Left renal cortex interstitium (tissue), 4 donors: ENCODE measurements at regions not wholly inside any gene's neighbourhood (a gene's known extent, or its start where the extent isn't known, plus 50 kb on each side); places are given as distances from the start of the nearest gene placed in this dataset.

Experiments
- DNase-seq, 4 donors: peaks; one replicate each; pipeline ENCODE4 v3.0.0-alpha.2; 2013; ENCODE audit warnings: low read depth in 4 of 4, low spot score in 2 of 4, missing footprints in 1 of 4

DNA sequence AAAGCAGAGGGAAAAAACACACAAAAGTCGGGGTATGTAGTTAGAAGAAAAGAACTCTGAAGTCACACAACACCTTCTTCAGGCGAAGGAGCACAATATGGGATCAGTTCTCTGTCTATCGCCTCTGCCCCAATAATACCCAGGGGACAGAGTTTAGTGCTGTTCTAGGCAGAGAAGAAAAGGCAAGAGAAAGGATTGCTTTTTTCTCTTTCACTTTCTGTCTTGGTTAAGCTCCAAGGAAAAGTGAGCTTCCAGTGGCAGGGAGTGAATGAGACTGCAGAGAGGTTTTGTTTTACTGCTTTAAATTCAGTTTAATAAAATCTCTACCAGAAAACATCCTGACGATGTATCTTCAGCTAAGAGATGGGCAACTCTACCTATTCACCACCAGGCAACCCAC is 86.6 kb upstream of the STXBP5 start:
- DNase-seq = no peak

DNA sequence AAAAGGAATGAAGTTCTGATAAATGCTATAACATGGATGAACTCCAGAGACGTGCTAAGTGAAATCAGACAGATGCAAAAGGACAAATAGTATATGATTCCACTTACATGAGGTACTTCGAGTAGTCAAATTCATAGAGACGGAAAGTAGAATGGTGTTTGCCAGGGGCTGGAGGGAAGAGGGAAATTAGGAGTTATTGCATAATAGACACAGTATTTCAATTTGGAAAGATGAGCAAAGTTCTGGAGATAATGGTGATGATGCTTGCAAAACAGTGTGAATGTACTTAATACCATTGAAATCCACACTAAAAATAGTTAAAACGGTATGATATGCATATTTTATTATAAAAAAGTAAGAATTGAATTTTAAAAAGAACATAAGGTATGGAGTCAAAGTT is 84.9 kb upstream of the STXBP5 start:
- no peak for DNase-seq

DNA sequence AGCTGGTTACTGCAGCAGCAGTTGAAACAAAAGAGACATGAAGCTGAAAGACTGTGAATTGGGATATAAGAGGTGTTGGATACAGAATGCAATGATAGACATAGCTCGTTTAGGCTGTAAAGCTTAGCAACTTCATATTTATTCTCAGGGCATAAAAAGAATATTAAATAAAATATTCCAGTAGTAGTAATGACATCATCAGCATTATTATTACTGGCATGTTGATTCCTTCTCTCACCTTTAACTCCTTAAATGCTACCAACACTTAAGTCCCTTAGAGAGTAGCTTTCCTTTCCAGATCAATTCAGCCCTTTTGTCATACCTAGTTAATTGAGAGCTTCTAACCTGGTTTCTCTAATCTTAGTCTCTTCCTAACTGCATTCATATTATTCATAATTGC is 81.4 kb upstream of the STXBP5 start:
- no peak for DNase-seq

DNA sequence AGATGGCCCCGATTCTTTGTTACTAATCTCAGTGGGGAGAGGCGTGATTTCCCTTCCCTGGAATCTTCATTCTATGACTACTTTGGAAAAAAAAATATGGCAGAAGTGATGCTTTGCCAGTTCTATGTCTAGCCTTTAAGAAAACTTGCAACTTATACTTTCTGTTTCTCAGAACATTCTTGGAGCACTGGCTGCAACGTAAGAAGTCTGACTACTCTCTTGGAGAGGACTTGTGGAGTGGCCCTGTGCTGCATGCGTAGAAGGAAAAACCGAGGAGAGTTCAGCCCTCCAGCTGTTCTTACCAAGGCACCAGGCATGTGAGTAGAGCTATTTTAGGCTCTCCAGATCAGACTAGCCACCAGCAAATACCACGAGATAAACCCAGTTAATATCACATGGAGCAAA is 77.6 kb upstream of the STXBP5 start:
- DNase-seq = no peak

DNA sequence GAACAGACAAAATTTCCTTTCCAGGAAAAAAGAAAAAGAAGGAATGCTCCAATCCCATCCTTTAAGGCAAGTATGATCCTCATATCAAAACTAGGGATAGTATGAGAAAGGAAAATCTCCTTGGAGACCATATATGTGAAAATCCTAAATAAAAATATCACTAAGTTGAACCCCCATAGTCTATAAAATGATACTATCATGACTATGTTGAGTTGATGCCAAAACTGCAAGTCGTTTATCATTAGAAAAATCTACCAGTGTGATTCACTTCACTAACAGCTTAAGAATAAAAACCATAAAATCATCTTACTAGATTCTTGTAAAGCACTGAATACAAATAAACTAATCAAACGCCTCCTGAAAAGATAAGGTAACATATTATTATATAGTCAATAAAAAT is 76.6 kb upstream of the STXBP5 start:
- no peak for DNase-seq

DNA sequence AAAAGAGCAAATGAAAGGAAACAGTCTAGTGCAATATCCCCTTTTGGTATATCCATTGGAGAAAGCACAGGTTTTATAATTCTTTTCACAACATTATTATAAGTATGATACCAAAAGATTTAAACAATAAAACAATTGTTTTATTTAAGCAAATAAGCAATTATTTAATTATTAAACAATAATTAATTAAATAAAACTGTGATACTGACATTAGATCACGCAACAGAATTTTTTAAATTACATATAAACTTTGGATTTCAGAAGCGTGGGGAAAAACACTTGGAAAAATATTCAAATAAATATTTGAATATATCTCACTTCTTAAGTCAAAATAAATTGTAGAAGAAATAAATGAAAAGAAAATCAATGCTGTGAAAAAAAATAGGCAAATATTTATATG is 76.2 kb upstream of the STXBP5 start:
- DNase-seq = no peak

DNA sequence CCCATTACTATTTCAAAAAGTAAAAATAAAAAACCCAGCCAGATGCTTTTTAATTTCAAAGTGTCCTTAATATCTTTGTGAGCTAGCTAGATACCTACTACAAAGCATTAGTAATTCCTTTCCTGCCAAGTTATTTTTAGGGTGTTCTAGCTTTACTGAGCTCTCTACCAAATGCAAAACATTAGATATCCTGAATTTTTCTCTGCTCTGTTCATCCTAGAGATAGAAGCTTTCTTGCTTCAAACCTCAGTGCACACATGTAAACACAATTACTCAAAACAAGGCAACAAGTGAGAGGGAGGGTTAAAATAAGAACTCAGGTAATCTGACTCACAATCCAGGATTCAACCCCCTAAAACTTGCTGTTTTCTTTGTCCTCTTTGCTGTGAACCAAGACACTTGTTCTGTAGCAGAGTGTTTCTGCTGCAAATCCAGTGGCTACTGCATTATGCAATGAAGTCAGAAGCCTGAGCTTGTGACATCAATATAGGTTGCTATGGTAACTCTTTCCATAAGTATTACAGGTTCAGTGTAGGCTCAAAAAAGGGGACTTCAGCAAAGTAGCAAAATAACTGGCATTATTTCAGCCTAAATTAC is 72.6 kb upstream of the STXBP5 start:
- DNase-seq = no peak

DNA sequence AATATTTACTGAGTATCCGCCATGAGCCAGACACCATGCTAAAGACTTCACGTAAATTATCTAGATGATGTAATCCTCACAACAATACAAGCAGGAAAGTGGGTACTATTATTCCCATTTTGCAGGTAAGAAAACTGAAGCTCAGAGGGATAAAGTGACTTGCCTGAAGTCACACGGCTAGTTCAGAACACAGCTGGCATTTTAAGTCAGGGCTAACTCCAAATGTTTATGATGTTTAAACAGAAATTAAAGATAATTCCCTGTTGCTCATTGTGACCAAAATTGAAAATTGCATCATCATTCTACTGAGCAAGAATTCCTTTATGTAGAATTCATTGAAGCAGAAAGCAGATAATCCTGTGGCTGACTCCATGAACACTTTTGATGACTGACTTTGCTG is 71.3 kb upstream of the STXBP5 start:
- DNase-seq = no peak

DNA sequence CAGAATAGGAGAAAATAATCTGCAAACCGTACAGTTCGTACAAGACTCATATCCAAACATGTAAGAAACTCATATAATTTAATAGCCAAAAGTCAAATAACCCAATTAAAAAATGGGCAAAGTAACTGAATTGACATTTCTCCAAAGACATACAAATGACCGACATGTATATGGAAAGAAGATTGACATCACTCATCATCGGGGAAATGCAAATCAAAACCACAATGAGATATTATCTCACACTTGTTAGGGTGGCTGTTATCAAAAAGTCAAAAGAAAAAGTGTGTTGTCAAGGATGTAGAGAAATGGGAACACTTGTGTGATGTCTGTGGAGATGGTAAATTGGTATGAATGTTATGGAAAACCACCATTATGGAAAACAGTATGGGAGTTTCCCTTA is 70.5 kb upstream of the STXBP5 start:
- DNase-seq = no peak

DNA sequence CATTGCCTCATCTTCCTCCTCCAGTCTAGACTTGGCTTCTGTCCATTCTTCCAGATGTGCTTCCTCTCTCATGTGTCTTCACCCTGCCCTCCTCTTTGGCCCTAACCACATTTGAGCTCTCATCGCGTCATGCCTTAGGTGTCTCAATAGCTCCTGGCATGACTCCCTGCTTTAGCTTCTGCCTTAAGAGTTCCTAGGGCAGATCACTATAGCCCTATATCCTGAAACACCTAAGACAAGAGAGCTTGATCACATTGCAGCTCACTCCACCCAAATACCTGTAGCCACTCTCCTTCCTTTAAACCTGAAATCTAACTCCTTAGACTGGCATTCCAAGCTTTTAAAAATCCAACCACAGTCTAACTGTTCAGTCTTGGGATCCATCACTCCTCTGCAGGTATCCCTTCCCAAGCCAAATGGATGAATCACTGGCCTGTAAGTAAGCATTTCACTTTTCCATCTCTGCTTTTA is 69.0 kb upstream of the STXBP5 start:
- DNase-seq = no peak

DNA sequence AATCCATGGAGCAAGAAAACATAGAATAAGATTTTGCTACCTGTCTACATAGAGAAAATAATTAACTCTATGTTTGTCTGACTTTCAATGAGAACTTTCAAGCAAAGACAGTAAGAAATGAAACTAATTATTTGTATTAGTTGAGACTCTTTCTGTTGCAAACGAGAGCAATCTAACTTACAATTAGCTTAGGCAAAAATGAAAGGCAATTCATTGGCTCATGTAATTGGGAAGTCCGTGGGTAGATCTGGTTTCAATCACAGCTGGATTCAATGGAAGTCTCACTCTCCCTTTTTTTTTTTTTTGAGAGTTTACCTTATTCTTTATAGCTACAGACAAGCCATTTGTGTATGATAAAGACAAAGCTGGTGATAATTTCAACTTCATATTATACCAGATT is 68.2 kb upstream of the STXBP5 start:
- no peak for DNase-seq

DNA sequence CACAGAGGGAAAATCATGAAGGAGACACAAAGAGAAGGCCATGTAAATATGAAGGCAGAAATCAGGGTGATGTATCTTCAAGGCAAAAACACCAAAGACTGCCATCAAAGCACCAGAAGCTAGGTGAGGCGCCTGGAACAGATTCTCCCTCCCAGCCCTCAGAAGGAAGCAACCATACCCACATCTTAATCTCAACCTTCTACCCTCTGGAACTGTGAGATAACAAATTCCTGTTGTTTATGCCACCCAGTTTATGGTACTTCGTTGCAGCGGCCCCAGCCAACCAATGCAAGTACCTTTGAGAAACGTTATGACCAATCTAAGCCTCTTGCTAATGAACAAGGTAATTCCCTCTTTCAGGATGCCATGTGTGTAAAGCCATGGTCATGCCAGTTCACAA is 66.2 kb upstream of the STXBP5 start:
- no peak for DNase-seq

DNA sequence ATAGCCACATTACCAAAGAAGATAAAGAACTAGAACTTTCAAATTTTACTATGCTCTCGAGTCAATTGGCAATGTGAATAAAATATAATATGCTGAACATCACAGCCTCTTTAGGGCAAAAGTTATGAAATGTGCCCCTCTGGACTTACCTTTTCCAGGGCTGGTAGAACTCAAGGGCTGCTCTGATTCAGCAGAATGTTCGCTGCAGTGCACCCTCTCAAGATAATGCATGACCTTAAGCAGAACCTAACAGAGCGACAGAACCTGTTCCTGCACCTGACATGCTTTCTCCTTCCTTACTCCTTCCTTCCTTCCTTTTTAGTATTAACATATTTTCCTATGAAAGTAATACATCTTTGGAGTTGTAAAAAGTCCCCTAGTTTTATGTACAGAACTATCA is 65.4 kb upstream of the STXBP5 start:
- DNase-seq = no peak

DNA sequence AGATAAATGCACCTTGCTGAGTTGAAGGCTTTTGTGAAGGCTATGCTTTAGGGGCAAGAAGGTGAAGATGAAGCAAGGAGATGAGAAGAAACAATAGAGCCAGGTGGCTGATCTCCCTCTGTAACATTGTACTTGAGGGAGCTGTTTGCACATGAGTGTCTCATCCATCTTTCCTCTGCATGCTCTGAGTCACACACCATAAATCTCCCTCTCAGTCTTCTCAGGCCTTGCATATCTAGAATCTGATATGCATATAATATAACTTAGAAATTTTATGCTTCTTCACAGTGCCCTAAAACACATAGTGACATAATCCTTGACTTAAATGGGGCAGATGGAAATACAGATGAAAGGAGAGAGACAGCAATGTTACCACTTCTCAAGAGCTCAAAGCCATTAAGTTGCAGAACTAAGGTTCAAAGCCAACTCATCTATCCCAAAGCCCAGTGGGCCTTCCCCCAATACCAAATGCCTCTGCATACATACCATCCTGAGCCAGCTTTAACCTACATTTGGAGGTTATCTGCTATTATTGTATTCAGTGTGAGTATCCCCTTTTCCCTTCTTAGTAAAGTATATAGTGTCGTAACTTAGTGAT is 62.4 kb upstream of the STXBP5 start:
- DNase-seq = no peak

DNA sequence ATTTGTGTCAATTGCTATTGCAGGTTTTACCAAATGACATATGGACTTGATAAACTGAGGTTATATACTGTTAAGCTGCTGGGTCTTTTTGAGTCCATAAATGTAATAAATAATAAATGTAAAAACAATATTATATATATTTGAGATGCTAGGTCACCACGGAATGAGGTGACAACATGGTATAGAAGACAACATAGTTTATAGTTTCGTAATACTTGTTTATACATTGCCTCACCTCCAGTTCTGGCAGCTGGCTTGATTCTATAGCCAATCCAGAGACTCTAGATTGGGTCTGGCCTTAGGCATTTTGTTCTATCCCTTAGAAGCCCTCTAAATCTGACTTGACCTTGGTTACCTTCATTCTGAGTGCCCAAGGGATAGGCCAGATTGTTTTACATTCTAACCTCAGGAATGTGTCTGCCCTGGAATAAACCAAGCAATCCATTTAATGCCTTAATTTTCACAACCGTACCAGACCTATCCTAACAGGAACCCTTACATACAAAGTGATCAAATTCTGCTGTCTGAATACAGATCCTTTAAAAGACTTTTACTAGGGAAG is 61.5 kb upstream of the STXBP5 start:
- DNase-seq = no peak

DNA sequence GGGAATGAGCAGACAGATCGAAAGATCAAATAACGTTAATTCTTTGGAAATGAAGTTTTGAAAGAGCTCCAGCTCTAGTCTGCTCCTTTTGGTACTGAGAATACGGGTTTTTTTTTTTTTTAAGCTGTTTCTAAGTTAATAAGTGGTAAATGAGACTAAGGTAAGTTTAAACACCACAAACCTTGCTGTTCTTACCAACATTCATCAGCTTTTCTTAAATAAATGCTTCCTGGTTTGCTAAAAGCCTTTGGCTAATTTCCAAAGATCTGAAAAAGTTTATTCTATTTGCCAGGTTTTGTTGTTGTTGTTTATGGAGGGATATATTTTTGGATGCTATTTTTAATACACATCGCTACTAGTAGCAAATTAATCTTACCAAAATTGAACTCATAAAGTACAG is 55.1 kb upstream of the STXBP5 start:
- no peak for DNase-seq

DNA sequence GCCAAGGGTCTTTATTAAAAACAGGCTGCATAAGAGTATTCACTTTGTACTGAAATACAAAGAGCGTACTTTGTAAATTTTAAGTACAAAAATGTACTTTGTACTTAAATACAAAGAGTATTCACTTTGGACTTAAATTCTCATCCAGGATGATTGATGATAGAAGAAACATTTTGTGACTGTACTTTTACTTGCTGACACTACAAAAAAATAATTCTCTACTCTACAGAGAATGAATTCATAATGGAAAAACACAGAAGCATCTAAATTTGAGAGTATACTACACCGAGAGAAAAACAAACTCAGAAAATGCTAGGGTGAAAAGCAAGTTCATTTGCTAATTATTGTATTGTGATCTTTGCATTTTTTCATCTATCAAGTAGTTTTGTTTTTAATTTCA is 54.4 kb upstream of the STXBP5 start:
- DNase-seq = no peak

DNA sequence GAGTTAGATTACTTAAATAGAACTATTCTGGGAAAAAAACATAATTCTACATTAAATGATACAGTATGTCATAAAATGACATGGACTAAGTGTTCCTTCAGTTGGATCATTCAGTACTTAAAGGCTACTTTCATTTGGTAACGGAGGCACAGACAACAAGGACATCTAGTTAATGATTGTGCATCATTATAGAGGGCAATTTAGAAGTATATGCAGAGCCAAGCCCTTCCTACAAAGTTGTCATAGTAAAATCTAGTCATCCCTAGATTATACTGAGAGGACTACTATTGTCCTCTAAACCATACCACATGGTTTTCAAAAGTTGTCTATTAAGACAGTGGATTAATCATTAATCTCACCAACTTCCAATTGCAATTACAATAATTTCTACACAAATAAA is 53.9 kb upstream of the STXBP5 start:
- no peak for DNase-seq
